GM19455 (cell line): ENCODE measurements at regions not wholly inside any gene's neighbourhood (a gene's known extent, or its start where the extent isn't known, plus 50 kb on each side); places are given as distances from the start of the nearest gene placed in this dataset.
"Not testable (repeated sequence)": the region's sequence is repeated elsewhere in the genome, so short reads cannot be mapped to it uniquely, and the experiment has no call there.

Experiments
- ATAC-seq: cut with Tn5 transposase; IDR thresholded peaks from one replicate; pipeline ENCODE4 v1.9.1; 2021; ENCODE audit not compliant: unreplicated experiment

- no peak for ATAC-seq
Measured at GRCh38 chr6:95848717-95849116, 167.1 kb upstream of the FUT9 start.

GRCh38 chr6:95856876-95857364 is 158.9 kb upstream of the FUT9 start:
- no peak for ATAC-seq

- no peak for ATAC-seq
Measured at GRCh38 chr6:95865857-95866256, 149.9 kb upstream of the FUT9 start.

GRCh38 chr6:95866732-95867131 is 149.0 kb upstream of the FUT9 start:
- ATAC-seq = no peak

- no peak for ATAC-seq
Measured at GRCh38 chr6:95867205-95867604, 148.6 kb upstream of the FUT9 start.

- ATAC-seq = no peak
Measured at GRCh38 chr6:95877480-95877879, 138.3 kb upstream of the FUT9 start.

- no peak for ATAC-seq
Measured at GRCh38 chr6:95879856-95880255, 135.9 kb upstream of the FUT9 start.

- ATAC-seq = no peak
Measured at GRCh38 chr6:95882371-95882770, 133.4 kb upstream of the FUT9 start.

- ATAC-seq = not testable (repeated sequence)
Measured at GRCh38 chr6:95888711-95889110, 127.1 kb upstream of the FUT9 start.

GRCh38 chr6:95905132-95905531 is 110.6 kb upstream of the FUT9 start:
- no peak for ATAC-seq

- ATAC-seq = no peak
Measured at GRCh38 chr6:95917034-95917433, 98.7 kb upstream of the FUT9 start.

- no peak for ATAC-seq
Measured at GRCh38 chr6:95923518-95923917, 92.3 kb upstream of the FUT9 start.

- no peak for ATAC-seq
Measured at GRCh38 chr6:95935736-95936135, 80.0 kb upstream of the FUT9 start.

GRCh38 chr6:95946906-95947305 is 68.9 kb upstream of the FUT9 start:
- no peak for ATAC-seq

GRCh38 chr6:95948324-95948723 is 67.5 kb upstream of the FUT9 start:
- no peak for ATAC-seq

- ATAC-seq = no peak
Measured at GRCh38 chr6:95949985-95950384, 65.8 kb upstream of the FUT9 start.

- no peak for ATAC-seq
Measured at GRCh38 chr6:95958686-95959085, 57.1 kb upstream of the FUT9 start.

GRCh38 chr6:95959261-95959660 is 56.5 kb upstream of the FUT9 start:
- ATAC-seq = no peak
